Large intestine (tissue), 3 donors: ENCODE measurements at regions not wholly inside any gene's neighbourhood (a gene's known extent, or its start where the extent isn't known, plus 50 kb on each side); places are given as distances from the start of the nearest gene placed in this dataset.

ENCODE experiments used
- DNase-seq, 2 donors: peaks; one replicate each; pipeline versions ENCODE4 v3.0.0 to v3.0.0-alpha.2; 2013
- H3K27ac ChIP-seq: one replicate; pipeline ENCODE4 v1.5.1; 2013; ENCODE audit warnings: low read length
- H3K27me3 ChIP-seq: 2 replicates; pipeline ENCODE4 v1.6.1; 2013; ENCODE audit warnings: low read length; ENCODE audit not compliant: control insufficient read depth, insufficient read depth
- H3K36me3 ChIP-seq: 2 replicates; pipeline ENCODE4 v1.6.1; 2013; ENCODE audit warnings: low read length; ENCODE audit not compliant: control insufficient read depth, insufficient read depth
- H3K4me1 ChIP-seq: one replicate; pipeline ENCODE4 v1.6.1; 2013; ENCODE audit warnings: low read length; ENCODE audit not compliant: control insufficient read depth, insufficient read depth
- H3K4me3 ChIP-seq: one replicate; pipeline ENCODE4 v1.5.1; 2013; ENCODE audit warnings: low read length
- H3K9me3 ChIP-seq: one replicate; pipeline ENCODE4 v1.6.1; 2013; ENCODE audit warnings: mild to moderate bottlenecking, low read depth, low read length, moderate library complexity; ENCODE audit not compliant: control insufficient read depth
- WGBS: methylation state at CpG from one replicate; pipeline ENCODE4 v1.1.5; 2013; ENCODE audit warnings: low lambda C conversion rate; ENCODE audit not compliant: insufficient coverage; 5-methylcytosine and 5-hydroxymethylcytosine counted together

DNA sequence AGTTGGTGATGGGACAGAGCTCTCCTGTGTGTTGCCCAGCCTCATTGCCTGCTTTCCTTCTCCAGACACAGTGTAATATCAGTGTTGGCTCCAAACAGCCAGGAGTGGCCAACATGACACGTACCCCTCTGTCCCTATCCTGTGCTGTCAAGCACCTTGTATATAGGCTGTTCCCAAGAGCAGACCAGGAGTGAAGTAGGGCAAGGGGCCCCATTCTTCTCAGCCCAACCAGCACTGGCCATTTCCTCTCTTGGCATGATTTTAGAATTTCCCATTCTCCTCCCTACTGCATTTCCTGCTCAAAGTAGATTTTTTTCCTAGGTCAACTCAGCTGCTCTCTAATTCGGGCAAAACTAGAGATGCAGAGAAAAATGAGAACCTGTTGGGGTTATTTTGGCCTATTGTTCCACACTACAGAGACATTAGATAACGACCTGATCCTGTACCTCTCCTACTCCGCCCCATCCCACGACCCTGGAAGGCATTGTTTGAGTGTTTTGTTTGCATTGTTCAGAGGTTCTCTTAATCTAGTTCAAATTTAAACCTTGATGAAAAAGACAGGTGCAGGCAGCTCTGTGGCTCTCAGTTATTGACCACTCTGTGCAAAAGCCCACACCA is 95.6 kb downstream of the RASSF10 start:
- 8% methylated on average over 2 of the region's 5 CpGs for WGBS
- Histone ChIP-seq H3K27ac (peak overlapping the region; percentile 32), H3K4me3 (no peak overlapping the region), H3K9me3 (peaks cover 9% of the 10 kb centered on the region), H3K36me3 (no peaks in the 10 kb centered on the region), H3K27me3 (no peaks in the 10 kb centered on the region), H3K4me1 (peaks cover 13% of the 10 kb centered on the region)
- DNase-seq, result peak in 1 of 2 donors; percentile 39

GRCh38 chr11:13105237-13105844 is 96.2 kb downstream of the RASSF10 start:
- no peaks in the 10 kb centered on the region for H3K36me3 ChIP-seq
- peaks cover 13% of the 10 kb centered on the region for H3K4me1 ChIP-seq
- H3K4me3 ChIP-seq, result no peak overlapping the region
- DNase-seq, result peak; percentile 52 to 84
- peaks cover 9% of the 10 kb centered on the region for H3K9me3 ChIP-seq
- H3K27ac ChIP-seq, result peak overlapping the region; percentile 32
- no peaks in the 10 kb centered on the region for H3K27me3 ChIP-seq
- WGBS, result 20% methylated on average over 1 of the region's 4 CpGs

DNA sequence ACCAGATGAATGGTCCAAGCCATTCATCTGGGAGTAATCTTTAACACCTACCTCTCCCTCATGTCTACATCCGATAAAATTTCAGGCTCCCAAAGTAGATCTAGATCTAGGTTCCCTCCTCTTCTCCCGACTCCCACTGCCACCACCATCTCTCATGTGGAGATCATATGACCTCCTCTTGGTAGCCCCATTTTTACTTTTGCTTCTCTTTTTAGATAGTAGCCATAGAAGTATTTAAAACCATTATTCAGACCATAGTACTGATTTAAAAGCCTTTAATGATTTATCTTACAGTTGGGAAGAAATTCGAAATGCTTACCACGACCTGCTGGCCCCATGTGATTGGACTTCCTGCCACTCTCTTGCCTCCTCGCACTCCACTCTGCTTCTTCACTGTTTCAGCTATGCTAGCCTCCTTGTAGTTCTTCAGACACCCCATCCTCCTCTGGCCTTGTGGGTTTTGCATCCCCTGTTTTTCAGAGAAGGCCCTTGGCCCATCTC is 98.5 kb downstream of the RASSF10 start:
- Histone ChIP-seq H3K27ac (no peak overlapping the region), H3K4me1 (peaks cover 13% of the 10 kb centered on the region), H3K4me3 (no peak overlapping the region), H3K36me3 (no peaks in the 10 kb centered on the region), H3K9me3 (peaks cover 9% of the 10 kb centered on the region), H3K27me3 (no peaks in the 10 kb centered on the region)
- 40% methylated on average over 1 of the region's 5 CpGs for WGBS
- DNase-seq, result no peak

DNA sequence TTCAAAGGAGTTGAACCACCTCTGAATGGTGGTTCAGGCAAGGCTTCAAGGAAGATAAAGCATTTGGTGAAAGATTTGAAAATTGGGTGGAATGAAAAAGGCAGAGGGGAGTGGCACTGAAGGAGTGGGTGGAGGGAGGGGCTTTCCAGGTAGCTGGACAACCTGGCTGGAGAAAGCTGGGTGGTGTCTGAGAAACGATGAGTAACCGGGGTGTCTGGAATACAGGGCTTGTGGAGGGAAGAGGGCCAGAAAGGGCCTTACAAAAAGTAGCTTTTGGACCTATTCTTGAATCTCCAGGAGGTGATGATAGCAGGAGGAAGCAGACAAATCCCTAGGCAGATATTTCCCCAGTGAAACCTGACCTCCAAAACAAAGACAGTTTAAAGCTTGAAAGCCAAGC is 99.3 kb downstream of the RASSF10 start:
- no peak for DNase-seq
- Histone ChIP-seq H3K36me3 (no peaks in the 10 kb centered on the region), H3K9me3 (peaks cover 9% of the 10 kb centered on the region), H3K27ac (no peak overlapping the region), H3K4me3 (no peak overlapping the region), H3K4me1 (peaks cover 13% of the 10 kb centered on the region), H3K27me3 (no peaks in the 10 kb centered on the region)
- WGBS, result 80% methylated on average over 2 of the region's 2 CpGs

GRCh38 chr11:13109616-13110015 is 100.5 kb downstream of the RASSF10 start:
- Histone ChIP-seq H3K27me3 (no peaks in the 10 kb centered on the region), H3K4me3 (no peak overlapping the region), H3K27ac (no peak overlapping the region), H3K4me1 (peaks cover 17% of the 10 kb centered on the region), H3K9me3 (peaks cover 9% of the 10 kb centered on the region), H3K36me3 (no peaks in the 10 kb centered on the region)
- no peak for DNase-seq
- WGBS, result no CpG with 5 or more reads among the region's 1 CpG

- no peaks in the 10 kb centered on the region for H3K36me3 ChIP-seq
- no peak overlapping the region for H3K27ac ChIP-seq
- DNase-seq, result no peak
- peaks cover 17% of the 10 kb centered on the region for H3K4me1 ChIP-seq
- H3K9me3 ChIP-seq, result peaks cover 9% of the 10 kb centered on the region
- H3K4me3 ChIP-seq, result no peak overlapping the region
- WGBS, result no CpG with 5 or more reads among the region's 1 CpG
- H3K27me3 ChIP-seq, result no peaks in the 10 kb centered on the region
These were observed 101.0 kb downstream of the RASSF10 start for GRCh38 chr11:13110145-13110544.

GRCh38 chr11:13110929-13111812 is 102.1 kb downstream of the RASSF10 start:
- Histone ChIP-seq H3K27ac (no peak overlapping the region), H3K27me3 (no peaks in the 10 kb centered on the region), H3K36me3 (no peaks in the 10 kb centered on the region), H3K4me1 (peaks cover 20% of the 10 kb centered on the region), H3K9me3 (peaks cover 9% of the 10 kb centered on the region), H3K4me3 (no peak overlapping the region)
- WGBS, result 100% methylated on average over 1 of the region's 5 CpGs
- DNase-seq, result no peak

DNA sequence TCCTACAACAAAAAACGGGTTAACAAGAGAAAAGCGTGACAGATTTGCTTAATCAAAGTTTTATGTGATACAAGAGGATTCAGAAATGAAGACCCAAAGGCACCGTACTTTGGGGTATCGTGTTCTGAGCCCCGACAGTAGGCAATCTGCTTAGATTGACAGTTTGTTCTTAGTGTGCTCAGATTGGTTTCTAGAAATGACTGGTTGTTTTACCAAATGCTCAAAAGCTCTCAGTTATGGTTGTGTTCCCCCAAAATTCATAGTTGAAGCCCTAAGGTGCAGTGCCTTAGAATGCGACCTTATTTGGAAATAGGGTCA is 102.7 kb downstream of the RASSF10 start:
- Histone ChIP-seq H3K27me3 (no peaks in the 10 kb centered on the region), H3K36me3 (no peaks in the 10 kb centered on the region), H3K9me3 (peaks cover 9% of the 10 kb centered on the region), H3K4me3 (no peak overlapping the region), H3K27ac (no peak overlapping the region), H3K4me1 (peaks cover 24% of the 10 kb centered on the region)
- 60% methylated on average over 1 of the region's 6 CpGs for WGBS
- DNase-seq, result no peak

DNA sequence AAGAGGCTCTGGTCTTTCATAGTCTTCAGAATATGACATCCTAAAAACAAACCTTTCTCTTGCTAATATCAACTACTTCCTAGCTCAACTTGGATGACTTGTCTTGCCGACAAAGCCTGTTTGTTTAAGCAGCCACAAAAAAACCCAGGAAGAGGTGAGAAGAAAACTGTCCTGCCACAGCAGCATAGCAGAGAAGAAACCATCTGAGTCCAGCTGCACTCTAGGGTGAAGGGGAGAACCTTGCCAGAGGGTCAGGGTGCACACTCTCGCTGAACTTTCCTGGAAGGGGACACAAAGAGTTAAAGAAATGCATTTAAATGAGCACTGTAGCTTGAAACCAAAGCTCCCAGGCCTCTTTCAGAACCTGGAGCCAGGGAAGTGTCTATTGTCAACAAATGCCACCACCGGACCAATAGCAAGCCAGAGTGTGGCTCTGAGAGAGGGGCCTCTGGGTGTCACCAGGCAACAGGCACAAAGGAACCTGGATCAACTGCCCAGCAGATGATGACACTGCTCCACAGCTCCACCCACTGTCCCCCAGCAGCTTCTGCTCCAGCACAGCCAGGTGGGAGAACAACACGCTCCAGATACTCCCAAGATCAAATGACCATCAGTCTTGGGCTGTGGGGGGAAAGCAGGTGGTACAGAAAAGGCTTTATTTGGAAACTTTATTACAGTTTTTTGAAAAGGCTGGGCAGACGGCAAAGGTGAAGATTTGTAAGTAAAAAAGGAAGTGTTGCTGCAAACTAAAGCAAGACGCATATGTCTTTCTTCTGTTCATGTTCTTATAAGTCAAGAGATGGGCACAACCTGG is 105.7 kb downstream of the RASSF10 start:
- Histone ChIP-seq H3K4me3 (no peak overlapping the region), H3K36me3 (no peaks in the 10 kb centered on the region), H3K9me3 (no peaks in the 10 kb centered on the region), H3K4me1 (peaks cover 32% of the 10 kb centered on the region), H3K27ac (no peak overlapping the region), H3K27me3 (no peaks in the 10 kb centered on the region)
- DNase-seq, result peak; percentile 75 to 86
- 57% methylated on average over 3 of the region's 6 CpGs for WGBS

DNA sequence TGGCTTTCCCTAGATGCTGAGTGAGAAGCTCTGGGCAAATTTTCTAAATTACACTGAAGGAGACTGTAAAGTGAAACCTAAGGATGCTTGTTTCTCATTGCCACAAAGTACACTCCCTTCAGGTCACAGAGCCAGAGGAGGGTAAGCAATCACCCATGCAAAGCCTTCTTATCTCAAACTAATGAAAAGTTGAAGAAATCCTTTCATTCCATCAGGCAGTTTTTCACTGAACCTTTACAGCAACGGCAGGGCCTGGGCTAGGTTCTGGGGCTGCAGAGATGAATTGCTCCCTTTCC is 106.2 kb downstream of the RASSF10 start:
- H3K36me3 ChIP-seq, result no peaks in the 10 kb centered on the region
- H3K27me3 ChIP-seq, result no peaks in the 10 kb centered on the region
- WGBS, result no CpG with 5 or more reads among the region's 1 CpG
- peaks cover 32% of the 10 kb centered on the region for H3K4me1 ChIP-seq
- no peak for DNase-seq
- H3K9me3 ChIP-seq, result no peaks in the 10 kb centered on the region
- no peak overlapping the region for H3K4me3 ChIP-seq
- H3K27ac ChIP-seq, result no peak overlapping the region
